SK-N-MC (cell line): ENCODE measurements at regions not wholly inside any gene's neighbourhood (a gene's known extent, or its start where the extent isn't known, plus 50 kb on each side); places are given as distances from the start of the nearest gene placed in this dataset.

ENCODE experiments used
- DNase-seq: peaks from one replicate; pipeline ENCODE4 v3.0.0-alpha.2; 2011; ENCODE audit warnings: low read depth, low spot score
- H3K27ac ChIP-seq: fragments of 200-600 bp; sonication (generic); 2 replicates; pipeline ENCODE4 v1.5.1; 2016; ENCODE audit warnings: mixed run types
- H3K36me3 ChIP-seq: fragments of 200-600 bp; sonication (generic); 2 replicates; pipeline ENCODE4 v1.6.1; 2017; ENCODE audit warnings: antibody characterized with exemption, low read length, mixed read lengths; ENCODE audit not compliant: insufficient read depth
- H3K4me3 ChIP-seq: fragments of 200-600 bp; sonication (generic); 2 replicates; pipeline ENCODE4 v1.5.1; 2016
- H3K9ac ChIP-seq: fragments of 200-600 bp; sonication (generic); 2 replicates; pipeline ENCODE4 v1.8.0; 2017; ENCODE audit warnings: mixed run types, mixed read lengths; ENCODE audit not compliant: insufficient read length
- H3K9me3 ChIP-seq: fragments of 200-600 bp; sonication (generic); 2 replicates; pipeline ENCODE4 v1.6.1; 2017; ENCODE audit warnings: low read depth, mild to moderate bottlenecking, antibody characterized with exemption, low read length, moderate library complexity, mixed read lengths
- EZH2 ChIP-seq: fragments of 200-600 bp; sonication (generic); IDR thresholded peaks from one replicate; pipeline ENCODE4 v1.6.1; 2017; ENCODE audit warnings: antibody characterized with exemption
- FOXP2 ChIP-seq: optimal IDR thresholded peaks from 2 replicates; pipeline ENCODE3; 2011; ENCODE audit warnings: mild to moderate bottlenecking, moderate library complexity; ENCODE audit not compliant: insufficient read depth; ENCODE audit errors: extremely low read length, control extremely low read depth
- POLR2AphosphoS5 ChIP-seq: IDR thresholded peaks from 2 replicates; pipeline ENCODE4 v1.6.1; 2012; ENCODE audit warnings: mild to moderate bottlenecking, low read depth, low read length, borderline replicate concordance

DNA sequence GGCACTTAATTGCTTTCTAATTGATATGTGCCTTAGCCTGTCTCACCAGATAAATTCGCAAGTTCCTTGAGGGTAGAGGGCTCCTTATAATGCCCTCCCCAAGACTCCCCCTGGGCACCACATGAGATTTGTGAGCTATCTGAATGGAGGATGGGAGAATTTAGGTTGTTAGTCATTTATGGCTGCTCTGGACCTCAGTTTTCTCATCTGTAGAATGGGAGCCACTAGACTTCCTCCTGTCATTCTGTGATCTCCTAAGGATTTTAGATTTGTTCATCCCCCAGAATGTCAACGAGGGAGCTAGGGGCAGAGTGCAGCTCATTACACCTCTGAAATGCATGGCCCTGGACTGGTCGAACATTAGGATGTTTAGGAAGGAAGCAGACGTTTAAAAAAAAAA, 294.6 kb downstream of the MIAT start:
- Histone ChIP-seq H3K27ac (no peak overlapping the region), H3K9me3 (no peaks in the 10 kb centered on the region), H3K4me3 (no peak overlapping the region), H3K9ac (no peak overlapping the region), H3K36me3 (no peaks in the 10 kb centered on the region)
- no peak for TF ChIP-seq EZH2
- no peak for TF ChIP-seq FOXP2
- TF ChIP-seq POLR2AphosphoS5: no peak
- DNase-seq: no peak

DNA sequence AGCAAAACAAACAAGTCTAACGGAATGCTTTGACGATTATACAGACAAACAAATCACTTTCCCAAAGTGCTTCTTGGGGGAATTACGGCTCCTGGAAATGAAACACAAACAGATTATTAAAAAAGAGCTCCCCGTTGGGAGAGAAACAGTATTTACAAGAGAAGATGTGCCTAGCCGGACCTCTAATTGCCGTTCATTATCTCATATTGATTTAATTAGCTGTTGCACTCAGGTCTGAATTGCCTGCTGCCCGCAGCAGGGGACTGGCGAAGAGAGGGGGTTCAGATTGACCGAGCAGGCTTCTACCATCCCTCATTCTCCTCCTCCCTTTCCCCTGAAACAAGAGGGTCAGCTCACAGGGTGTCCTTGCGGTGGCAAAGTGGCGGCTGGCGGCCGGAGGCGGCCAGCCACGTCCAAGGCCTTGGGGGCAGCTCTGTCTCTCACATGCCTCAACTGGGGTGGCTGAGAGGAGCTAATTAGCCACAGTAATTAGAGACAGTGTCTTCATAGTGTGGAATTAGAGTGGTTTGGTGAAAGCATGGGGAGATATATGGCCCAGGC, 295.1 kb downstream of the MIAT start:
- H3K9me3 ChIP-seq: no peaks in the 10 kb centered on the region
- TF ChIP-seq FOXP2 (no peak), POLR2AphosphoS5 (no peak), EZH2 (no peak)
- no peak for DNase-seq
- H3K9ac ChIP-seq: no peak overlapping the region
- no peaks in the 10 kb centered on the region for H3K36me3 ChIP-seq
- H3K27ac ChIP-seq: no peak overlapping the region
- no peak overlapping the region for H3K4me3 ChIP-seq

DNA sequence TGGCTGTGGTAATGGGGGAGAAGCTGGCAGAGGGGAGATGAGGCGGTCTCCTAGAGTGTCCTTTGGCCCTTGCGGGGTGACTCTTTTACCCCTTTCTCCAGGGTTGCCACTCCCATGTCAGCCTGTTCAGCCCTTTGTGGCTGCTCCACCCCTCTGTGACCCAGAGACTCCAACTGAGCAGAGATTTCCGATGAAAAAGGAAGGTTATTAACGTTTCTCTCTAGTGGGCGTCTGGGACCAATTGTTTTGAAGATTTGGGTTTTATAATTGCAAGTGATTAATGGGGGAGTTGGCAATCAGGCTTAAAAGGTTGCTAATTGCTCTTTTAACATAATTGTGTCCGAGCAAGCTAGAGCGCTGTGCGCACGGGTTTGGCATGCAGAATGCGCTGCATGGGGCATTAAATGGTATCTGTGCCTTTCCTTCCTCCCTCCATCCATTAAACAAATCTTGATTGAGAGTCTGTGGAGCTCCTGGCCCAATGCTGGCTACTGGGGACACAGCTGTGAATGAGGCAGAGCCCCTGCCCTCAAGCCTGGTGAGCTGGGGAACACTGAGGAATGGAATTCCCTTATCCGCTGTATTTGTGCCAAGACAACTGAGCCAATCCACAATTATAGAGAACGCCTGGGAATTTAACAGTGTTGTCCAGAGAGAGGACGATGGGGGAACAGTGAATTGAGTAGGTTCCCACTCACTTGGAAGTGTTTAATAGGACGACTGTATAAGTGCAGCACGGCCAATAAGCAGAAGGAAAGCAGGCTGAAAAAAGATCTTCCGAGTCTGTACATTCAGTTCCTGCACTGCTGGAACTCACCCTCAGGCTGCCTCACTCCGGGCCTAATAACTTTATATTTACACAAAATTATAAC, 295.9 kb downstream of the MIAT start:
- Histone ChIP-seq H3K4me3 (no peak overlapping the region), H3K36me3 (no peaks in the 10 kb centered on the region), H3K9me3 (no peaks in the 10 kb centered on the region), H3K27ac (no peak overlapping the region), H3K9ac (no peak overlapping the region)
- no peak for DNase-seq
- TF ChIP-seq POLR2AphosphoS5 (no peak), FOXP2 (no peak), EZH2 (no peak)

DNA sequence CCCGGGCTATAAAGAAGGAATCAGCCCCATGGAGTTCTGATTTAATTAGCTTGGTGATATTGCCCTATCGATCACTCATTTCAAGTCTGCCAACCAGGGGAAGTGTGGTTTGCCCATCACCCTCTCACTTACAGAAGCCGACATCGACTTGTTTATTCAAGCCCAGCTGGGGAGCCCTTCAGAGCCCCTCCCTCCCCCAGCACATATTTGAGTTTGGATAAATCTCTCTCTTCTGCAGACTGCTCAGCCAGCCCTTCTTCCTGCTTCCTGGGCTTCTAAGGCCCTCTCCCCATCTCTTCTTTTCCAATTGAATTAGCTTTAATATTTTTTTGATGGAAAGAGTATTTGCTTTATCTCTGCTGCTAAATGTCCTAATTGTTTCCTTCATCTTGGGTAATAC, 299.0 kb downstream of the MIAT start:
- H3K9ac ChIP-seq: no peak overlapping the region
- no peaks in the 10 kb centered on the region for H3K36me3 ChIP-seq
- no peak for TF ChIP-seq FOXP2
- TF ChIP-seq POLR2AphosphoS5: no peak
- no peak overlapping the region for H3K27ac ChIP-seq
- no peak overlapping the region for H3K4me3 ChIP-seq
- no peak for DNase-seq
- no peaks in the 10 kb centered on the region for H3K9me3 ChIP-seq

DNA sequence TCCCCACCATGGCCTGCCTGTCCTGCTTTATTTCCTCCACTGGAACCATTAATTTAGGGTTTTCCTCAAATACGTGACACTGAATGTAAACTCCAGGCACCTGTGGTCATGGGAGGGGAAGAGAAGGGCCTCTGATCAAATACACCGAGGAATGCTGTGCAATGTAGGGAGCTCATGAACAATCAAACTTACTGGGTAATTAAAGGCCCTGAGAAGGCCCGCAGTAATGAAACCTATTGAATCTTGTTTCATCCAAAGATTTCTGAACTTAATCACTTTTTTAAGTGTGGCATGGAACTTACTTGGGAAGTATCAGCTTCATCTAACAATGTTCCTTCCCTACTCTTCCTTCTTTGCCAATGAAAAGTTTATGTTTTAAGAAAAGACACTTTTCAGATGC, 299.8 kb downstream of the MIAT start:
- H3K9ac ChIP-seq: no peak overlapping the region
- TF ChIP-seq EZH2 (no peak), FOXP2 (no peak), POLR2AphosphoS5 (no peak)

DNA sequence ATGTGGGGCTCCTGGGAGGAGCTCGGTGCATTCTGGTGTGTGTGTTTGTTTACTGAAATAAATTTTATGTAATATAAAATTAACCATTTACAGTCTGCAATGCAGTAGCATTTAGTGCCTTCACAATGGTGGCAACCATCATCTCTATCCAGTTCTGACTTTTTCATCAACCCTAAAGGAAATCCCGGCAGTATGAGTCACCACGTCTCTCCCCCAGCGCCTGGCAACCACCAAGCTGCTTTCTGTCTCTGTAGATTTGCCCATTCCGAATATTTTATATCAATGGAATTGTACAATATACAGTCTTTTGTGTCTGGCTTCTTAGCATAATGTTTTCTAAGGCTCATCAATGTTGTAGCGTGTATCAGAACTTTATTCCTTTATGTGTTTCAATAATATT, 300.5 kb downstream of the MIAT start:
- H3K4me3 ChIP-seq: no peak overlapping the region
- no peaks in the 10 kb centered on the region for H3K36me3 ChIP-seq
- no peak overlapping the region for H3K27ac ChIP-seq
- no peak overlapping the region for H3K9ac ChIP-seq
- H3K9me3 ChIP-seq: no peaks in the 10 kb centered on the region
- DNase-seq: no peak
- TF ChIP-seq FOXP2 (no peak), POLR2AphosphoS5 (no peak), EZH2 (no peak)

More for the DNA sequence above, 299.8 kb downstream of the MIAT start:
- Histone ChIP-seq H3K27ac (no peak overlapping the region), H3K4me3 (no peak overlapping the region), H3K36me3 (no peaks in the 10 kb centered on the region), H3K9me3 (no peaks in the 10 kb centered on the region)
- DNase-seq: no peak

DNA sequence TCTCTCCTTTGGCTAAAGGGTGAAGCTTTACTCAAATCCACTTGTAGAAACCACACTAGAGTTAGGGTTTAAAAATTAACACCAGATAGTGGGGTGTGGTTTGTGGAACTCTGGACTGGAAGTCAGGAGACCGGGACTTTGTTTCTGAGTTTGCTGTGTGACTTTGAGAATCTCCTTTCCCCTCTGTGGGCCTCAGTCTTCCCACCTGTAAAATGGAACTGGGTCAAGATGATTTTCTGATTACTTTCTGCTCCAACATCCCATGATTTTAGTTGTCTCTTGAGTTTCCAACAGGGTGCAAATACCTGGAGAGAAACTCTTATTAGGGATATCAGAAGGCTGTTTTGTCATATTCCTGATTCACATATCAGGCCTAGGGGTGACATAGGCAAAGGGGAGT, 301.0 kb downstream of the MIAT start:
- no peaks in the 10 kb centered on the region for H3K36me3 ChIP-seq
- no peak for DNase-seq
- TF ChIP-seq EZH2 (no peak), POLR2AphosphoS5 (no peak), FOXP2 (no peak)

GRCh38 chr22:26964642-26965041, 307.3 kb downstream of the MIAT start:
- no peak for TF ChIP-seq EZH2

More for the DNA sequence above, 301.0 kb downstream of the MIAT start:
- Histone ChIP-seq H3K27ac (no peak overlapping the region), H3K9ac (no peak overlapping the region), H3K9me3 (no peaks in the 10 kb centered on the region), H3K4me3 (no peak overlapping the region)

GRCh38 chr22:26967282-26967681, 309.9 kb downstream of the MIAT start:
- H3K36me3 ChIP-seq: no peaks in the 10 kb centered on the region
- no peak overlapping the region for H3K27ac ChIP-seq
- H3K4me3 ChIP-seq: no peak overlapping the region
- TF ChIP-seq POLR2AphosphoS5 (no peak), FOXP2 (no peak), EZH2 (no peak)
- no peak for DNase-seq
- no peaks in the 10 kb centered on the region for H3K9me3 ChIP-seq
- no peak overlapping the region for H3K9ac ChIP-seq

More at GRCh38 chr22:26964642-26965041, 307.3 kb downstream of the MIAT start:
- Histone ChIP-seq H3K4me3 (no peak overlapping the region), H3K9ac (no peak overlapping the region), H3K9me3 (no peaks in the 10 kb centered on the region), H3K36me3 (no peaks in the 10 kb centered on the region), H3K27ac (no peak overlapping the region)
- no peak for DNase-seq
